ENCODE measurements at regions not wholly inside any gene's neighbourhood (a gene's known extent, or its start where the extent isn't known, plus 50 kb on each side); places are given as distances from the start of the nearest gene placed in this dataset.
A peak's percentile ranks its signal among the peaks of the same experiment; 100 is the strongest.
"Not testable (repeated sequence)": the region's sequence is repeated elsewhere in the genome, so short reads cannot be mapped to it uniquely, and the experiment has no call there.

DNA sequence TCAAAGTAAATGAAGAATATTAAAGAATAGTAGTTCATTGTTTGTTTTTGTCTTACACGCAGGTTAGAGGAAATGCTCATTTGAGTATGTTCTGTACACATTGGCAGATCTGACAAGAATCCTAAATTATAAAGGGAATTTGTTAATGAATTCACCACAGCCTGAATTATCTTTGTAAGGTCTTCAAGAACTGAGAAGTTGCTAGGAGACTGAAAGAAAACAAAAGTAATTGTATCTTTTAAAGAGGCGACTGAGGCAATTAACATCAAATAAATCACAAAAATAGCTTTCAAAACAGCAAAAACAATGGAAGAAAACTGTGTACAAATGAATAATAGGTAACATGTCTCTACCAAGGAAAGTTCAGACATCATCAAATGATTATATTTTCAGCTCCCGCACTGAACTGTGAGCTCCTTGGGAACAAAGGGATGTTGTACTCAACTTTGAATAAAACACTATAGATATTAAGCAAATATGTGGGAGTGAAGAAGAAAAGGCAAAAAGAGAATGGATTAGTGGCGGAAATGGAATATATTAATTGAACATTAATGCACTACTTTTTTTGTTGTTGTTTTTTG is 51.7 kb upstream of the ATIC start:
- DNase-seq (ENCODE audit: low spot score) = no peak

DNA sequence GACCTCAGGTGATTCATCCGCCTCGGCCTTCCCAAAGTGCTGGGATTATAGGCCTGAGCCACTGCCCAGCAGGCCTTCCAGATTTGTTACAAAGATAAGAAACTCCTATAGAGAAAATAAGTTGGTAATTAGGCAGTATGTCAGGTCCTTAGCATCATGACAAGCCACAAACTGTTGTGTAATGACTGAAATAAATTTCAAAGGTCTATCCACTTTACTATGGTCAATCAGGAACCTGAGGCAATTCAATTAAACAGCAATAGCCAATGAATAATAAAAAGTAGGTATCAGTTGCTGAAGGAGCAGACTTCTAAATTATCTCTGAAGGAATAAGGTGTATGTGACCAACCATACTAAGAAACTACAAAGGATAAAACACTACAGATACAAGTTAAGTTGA is 62.4 kb upstream of the ATIC start:
- DNase-seq (ENCODE audit: low spot score) = no peak

DNA sequence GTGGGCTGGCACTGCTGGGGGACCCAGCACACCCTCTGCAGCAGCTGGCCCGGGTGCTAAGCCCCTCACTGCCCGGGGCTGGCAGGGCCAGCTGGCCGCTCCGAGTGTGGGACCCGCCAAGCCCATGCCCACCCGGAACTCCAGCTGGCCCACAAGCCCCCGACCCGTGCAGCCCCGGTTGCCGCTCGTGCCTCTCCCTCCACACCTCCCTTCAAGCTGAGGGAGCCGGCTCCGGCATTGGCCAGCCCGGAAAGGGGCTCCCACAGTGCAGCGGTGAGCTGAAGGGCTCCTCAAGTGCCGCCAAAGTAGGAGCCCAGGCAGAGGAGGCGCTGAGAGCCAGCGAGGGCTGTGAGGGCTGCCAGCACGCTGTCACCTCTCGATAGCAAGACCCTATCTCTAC is 65.9 kb upstream of the ATIC start:
- not testable (repeated sequence) for DNase-seq (ENCODE audit: low spot score)

DNA sequence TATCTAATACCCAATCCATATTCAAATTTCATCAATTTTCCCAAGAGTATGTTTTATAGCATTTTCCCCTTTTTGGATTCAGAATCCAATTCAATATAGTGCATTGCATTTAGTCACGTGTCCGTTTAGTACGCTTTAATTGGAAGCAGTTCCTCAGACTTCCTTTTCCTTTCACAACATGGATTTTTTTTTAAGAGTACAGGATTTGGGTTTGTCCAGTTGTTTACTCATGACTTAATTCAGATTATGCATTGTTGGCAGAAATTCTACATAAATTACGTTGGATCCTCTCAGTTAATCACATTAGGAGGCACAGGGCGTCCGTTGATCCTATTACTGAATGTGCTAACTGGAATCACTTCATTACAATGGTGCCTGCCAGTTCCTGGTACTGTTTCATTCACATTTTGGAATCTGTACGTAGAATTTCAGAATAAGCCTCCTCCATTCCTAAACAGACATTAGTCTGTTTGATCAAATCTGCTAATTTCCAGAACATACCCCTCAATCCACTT is 70.0 kb upstream of the ATIC start:
- DNase-seq (ENCODE audit: low spot score) = no peak

DNA sequence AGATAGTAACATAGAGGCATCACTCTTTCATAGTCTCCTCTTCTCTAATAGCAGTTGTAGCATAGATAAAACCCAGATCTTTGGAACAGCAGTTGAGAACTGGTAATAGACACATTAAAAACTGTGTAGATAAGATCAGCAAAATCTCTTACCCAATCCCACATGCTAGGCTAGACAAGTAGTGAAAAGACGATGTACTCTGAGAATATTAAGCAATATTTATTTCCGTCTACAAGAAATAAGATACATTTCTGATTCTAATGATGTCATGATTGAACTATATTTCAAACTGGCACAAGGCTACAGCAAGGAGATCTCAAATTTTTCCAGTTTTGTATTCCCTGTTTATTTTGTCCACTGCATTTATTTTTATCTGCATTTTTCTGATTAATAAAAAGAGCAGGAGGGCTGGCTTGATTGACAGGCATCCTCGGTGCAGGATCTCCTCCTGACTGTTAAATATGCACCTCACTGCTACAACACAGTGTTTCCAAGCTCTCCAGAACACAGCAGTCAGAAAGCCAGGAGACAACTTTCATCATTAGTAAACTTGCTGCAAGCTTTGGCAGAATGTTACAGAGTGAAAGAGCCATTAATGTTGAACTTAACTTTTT is 73.3 kb upstream of the ATIC start:
- DNase-seq (ENCODE audit: low spot score) = no peak

DNA sequence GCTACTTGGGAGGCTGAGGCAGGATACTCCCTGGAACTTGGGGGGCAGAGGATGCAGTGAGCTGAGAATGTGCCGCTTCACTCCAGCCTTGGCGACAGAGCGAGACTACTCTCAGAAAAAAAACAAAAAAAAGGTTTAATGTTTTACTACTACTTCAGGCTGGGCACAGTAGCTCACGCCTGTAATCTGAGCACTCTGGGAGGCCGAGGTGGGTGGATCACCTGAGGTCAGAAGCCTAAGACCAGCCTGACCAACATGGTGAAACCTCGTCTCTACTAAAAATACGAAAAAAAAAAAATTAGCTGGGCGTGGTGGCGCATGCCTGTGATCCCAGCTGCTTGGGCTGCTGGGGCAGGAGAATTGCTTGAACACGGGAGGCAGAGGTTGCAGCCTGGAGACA is 75.7 kb upstream of the ATIC start:
- DNase-seq (ENCODE audit: low spot score) = peak; percentile 55

DNA sequence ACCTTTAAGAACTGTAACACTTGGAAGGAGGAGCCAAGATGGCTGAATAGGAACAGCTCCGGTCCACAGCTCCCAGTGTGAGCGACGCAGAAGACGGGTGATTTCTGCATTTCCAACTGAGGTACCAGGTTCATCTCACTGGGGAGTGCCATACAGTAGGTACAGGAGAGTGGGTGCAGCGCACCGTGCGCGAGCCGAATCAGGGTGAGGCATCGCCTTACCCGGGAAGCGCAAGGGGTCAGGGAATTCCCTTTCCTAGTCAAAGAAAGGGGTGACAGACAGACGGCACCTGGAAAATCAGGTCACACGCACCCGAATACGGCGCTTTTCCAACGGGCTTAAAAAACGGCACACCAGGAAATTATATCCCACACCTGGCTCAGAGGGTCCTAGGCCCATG is 81.8 kb upstream of the ABCA12 start:
- DNase-seq (ENCODE audit: low spot score) = not testable (repeated sequence)

DNA sequence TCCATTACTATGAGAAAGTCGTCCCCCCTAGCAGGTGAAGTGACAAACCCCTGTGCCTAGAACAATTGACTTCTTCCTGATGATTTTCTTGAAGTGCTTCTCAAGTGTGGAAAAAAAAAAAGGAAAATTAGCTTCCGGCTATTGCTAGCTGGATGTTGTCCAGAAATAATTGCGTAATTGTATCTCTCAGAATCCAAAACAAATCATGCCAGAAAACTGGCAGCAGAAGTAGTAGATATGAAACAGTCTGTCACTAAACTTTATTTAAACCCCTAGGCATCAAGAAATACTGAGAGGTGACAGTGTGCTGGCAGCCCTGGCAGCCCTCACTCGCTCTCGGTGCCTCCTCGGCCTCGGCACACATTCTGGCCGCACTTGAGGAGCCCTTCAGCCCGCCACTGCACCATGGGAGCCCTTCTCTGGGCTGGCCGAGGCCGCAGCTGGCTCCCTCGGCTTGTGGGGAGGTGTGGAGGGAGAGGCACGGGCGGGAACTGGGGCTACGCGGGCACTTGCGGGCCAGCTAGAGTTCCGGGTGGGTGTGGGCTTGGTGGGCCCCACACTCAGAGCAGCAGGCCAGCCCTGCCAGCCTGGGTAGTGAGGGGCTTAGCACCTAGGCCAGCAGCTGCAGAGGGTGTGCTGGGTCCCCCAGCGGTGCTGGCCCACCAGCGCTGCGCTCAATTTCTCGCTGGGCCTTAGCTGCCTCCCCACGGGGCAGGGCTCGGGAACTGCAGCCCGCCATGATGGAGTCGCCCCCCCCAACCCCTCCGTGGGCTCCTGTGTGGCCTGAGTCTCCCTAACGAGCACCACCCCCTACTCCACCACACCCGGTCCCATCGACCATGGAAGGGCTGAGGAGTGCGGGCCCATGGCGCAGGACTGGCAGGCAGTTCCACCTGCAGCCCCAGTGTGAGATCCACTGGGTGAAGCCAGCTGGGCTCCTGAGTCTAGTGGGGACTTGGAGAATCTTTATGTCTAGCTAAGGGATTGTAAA is 80.5 kb upstream of the ABCA12 start:
- DNase-seq (ENCODE audit: low spot score) = peak; percentile 10

DNA sequence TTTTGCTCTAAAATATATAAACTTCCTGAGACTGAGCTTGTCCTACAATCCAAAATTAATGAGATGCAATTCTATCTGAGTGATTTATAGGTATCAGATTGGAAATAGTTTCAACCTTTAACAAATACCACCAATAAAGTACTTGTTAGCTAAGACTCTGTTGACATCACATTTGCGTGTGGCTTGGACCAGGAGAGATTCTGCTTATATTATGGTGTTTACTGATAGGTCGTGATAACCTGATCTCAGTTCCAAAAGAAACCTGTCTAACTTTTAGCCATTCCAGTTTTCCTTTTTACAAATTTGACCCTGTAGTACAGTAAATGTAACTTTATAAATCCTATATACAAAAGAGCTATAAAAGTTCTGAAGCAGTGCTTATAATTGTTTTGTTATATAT is 78.4 kb upstream of the ABCA12 start:
- no peak for DNase-seq (ENCODE audit: low spot score)

DNA sequence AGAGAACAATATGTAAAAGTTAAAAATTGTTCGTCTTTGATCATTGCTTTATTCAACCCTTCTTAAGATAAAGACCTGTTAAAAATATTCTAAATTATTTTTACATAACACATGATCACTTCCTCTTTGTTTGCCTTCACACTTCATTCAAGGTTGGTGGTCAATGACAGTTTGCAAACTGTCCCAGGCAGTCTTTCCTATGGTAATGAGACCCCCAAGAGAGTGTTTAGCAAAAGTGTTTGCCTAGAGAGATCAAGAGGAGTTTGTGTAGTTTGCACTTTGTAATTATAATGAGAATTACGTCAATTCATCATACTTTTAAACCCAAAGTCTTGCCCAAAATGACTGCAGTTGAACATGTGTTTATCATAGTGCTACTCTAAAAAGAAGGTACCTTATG is 77.2 kb upstream of the ABCA12 start:
- no peak for DNase-seq (ENCODE audit: low spot score)

DNA sequence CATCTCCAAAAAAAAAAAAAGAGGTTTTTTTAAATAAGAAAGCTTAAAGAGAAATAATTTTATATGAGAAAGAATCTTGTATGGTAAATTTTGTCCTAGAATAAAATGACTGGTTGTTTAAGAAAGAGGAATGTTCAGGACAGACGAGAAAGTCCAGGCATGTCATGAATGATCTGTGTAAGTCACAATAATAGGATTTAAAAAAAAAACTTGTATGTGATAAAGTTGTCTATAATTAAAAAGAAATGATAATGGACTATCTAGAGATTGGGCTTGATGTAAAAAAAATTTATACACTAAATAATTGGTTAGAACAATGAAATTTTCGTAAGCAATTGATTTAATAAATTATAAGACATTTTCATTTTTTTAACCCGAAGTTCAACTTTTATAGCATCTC is 71.7 kb upstream of the ABCA12 start:
- no peak for DNase-seq (ENCODE audit: low spot score)

DNA sequence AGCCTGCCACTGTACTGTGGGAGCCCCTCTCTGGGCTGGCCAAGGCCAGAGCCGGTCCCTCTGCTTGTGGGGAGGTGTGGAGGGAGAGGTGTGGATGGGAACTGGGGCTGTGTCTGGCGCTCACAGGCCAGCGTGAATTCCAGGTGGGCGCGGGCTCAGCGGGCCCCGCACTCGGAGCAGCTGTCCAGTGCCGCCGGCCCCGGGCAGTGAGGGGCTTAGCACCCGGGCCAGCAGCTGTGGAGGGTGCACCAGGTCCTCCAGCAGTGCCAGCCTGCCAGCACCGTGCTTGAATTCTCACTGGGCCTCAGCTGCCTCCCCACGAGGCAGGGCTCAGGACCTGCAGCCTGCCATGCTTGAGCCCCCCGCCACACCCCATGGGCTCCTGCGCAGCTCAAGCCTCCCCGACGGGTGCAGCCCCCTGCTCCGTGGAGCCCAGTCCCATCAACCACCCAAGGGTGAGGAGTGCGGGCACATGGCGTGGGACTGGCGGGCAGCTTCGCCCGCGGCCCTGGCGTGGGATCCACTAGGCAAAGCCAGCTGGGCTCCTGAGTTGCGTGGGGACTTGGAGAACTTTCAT is 69.5 kb upstream of the ABCA12 start:
- DNase-seq (ENCODE audit: low spot score) = no peak

DNA sequence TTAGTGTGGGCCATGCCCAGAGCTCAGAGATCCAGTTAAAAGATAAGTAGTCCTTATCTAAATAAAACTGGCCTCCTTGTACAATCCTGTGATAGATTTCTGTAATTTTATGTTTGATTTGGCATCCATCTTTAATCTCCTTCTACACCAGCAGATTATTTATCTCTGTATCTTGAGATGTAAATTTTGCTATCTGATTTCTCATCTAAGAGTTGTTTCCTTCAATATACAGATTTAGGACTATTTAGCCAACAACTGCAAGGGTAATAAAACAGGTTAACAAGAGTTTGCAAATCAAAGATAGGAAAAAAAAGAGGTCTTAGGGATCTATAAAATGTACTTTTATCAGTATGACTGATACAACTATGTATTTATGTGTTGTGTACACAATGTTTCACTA is 68.6 kb upstream of the ABCA12 start:
- no peak for DNase-seq (ENCODE audit: low spot score)

DNA sequence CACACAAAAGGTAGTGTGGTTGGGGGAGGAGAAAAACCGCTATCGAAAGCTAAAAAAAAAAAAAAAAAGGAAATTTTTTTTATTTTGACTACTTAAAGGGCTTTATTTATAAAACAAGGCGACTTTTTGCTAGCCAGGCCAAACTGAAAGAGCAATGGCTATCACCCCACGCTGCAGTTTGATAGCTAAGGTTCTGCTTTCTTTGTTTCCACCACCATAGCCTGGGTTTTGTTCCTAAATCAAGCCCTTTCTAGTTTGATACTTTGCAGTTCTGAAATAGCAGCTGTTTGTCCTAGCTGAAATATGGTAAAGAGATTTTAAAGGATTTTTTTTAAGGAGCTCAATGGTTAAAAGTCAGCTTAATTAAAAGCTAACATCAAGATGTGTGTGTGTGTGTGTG is 67.4 kb upstream of the ABCA12 start:
- DNase-seq (ENCODE audit: low spot score) = no peak

DNA sequence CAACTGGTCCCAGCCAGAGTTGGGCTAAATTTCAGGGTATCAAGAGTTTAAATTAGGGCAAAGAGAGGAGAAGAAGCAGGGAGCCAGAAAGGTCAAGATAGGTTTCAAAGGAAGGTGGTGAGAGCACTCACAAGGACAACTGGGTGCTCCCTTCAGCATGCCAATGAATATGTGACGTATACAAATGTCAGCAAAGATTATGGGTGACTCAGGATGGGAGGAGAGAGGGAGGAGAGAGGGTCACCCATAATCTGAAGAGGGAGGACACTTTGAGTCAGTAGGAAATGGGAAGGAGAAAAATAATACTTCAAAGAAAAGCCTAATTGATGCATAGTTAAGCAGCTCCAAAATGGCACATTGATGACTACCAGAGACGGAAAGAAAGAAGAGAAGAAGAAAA is 53.1 kb upstream of the ABCA12 start:
- no peak for DNase-seq (ENCODE audit: low spot score)

DNA sequence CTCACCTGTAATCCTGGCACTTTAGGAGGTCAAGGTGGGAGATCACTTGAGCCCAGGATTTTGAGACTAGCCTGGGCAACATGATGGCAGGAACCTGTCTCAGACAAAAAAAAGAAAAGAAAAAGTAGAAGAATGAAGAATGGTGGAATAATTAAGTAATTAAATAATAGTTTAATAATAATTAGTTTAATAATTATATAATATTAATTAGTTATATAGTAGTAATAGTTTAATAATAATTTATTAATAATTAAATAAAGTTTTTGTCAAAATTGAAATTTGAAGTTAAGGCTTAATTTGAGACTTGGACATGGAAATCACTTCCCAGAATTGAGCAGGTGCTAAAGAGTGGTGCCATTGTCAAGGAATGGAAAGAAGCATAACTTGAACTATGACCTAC is 52.2 kb upstream of the ABCA12 start:
- DNase-seq (ENCODE audit: low spot score) = no peak

DNA sequence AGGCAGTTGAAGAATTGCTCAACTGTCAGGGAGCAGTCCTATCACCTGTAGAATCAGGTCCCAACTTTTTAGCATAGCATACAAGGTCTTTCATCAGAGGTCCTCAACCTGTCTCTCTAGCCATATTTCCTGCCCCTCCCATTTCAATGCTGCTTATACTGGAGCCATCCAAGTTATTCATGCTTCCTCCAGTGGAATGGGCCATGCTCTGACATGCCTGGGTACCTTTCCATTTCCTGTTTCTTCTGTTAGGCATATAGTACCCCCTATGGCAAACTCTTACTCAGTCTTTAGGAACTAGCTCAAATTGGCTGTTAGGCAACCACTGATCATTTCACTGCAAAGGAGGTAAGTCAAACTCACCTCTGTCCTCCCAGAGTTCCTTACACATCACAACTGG is 51.0 kb upstream of the ABCA12 start:
- peak; percentile 51 for DNase-seq (ENCODE audit: low spot score)

Measured in kidney tubule cell (primary cell).